HCT116 (cell line): ENCODE measurements at regions not wholly inside any gene's neighbourhood (a gene's known extent, or its start where the extent isn't known, plus 50 kb on each side); places are given as distances from the start of the nearest gene placed in this dataset.

Source experiments
- ATAC-seq: fragments of 200-7000 bp; cut with Tn5 transposase; 2 replicates; pipeline ENCODE4 v1.9.1; 2020; ENCODE audit warnings: mild to moderate bottlenecking, moderate library complexity
- BruUV-seq: library from RNA; stranded (reverse); fragments of 400-500 nt; replicated peaks from 2 replicates; lab custom pipeline; 2021; lab: Mats Ljungman, UMichigan
- CTCF ChIA-PET: fragments of 300-600 bp; sonication (Branson Sonifier 250); formaldehyde crosslinking; loops from one replicate; lab custom pipeline; 2021; ENCODE audit warnings: antibody characterized with exemption; lab: Charles Lee
- POLR2A ChIA-PET: fragments of 300-600, 350-600 bp; sonication (Branson Sonifier 250); formaldehyde crosslinking; loops from one replicate; lab custom pipeline; 2021; ENCODE audit warnings: antibody characterized with exemption; lab: Charles Lee
- RAD21 ChIA-PET, 2 experiments: fragments of 300-600 bp; sonication (Branson Sonifier 250); formaldehyde crosslinking; loops; one replicate each; lab custom pipeline; 2023; ENCODE audit warnings: low total read pairs in 2 of 2; ENCODE audit not compliant: uncharacterized antibody in 2 of 2, unreplicated experiment in 2 of 2, low non-redundant PET in 1 of 2; lab: Charles Lee
- DNase-seq: peaks from one replicate; pipeline ENCODE4 v3.0.0-alpha.2; 2010; ENCODE audit warnings: low read depth, low spot score
- H2AFZ ChIP-seq: fragments of 200-600 bp; shearing (Covaris generic), sonication (generic); 2 replicates; pipeline ENCODE4 v1.6.1; 2017; ENCODE audit warnings: low read depth, mixed run types, mixed read lengths, antibody characterized with exemption, low read length; ENCODE audit not compliant: poor library complexity, severe bottlenecking
- H3K27ac ChIP-seq: 2 replicates; pipeline ENCODE4 v1.5.1; 2012; ENCODE audit warnings: low read depth, low read length
- H3K27me3 ChIP-seq: fragments of 200-600 bp; sonication (generic); 2 replicates; pipeline ENCODE4 v1.6.1; 2016; ENCODE audit warnings: mixed run types, low read length, mixed read lengths; ENCODE audit not compliant: insufficient read depth
- H3K36me3 ChIP-seq, 2 experiments: fragments of 200-500 bp in 1 of 2; fragments of 200-600 bp in 1 of 2; sonication (Bioruptor generic) in 1 of 2; sonication (generic) in 1 of 2; 2 replicates each; pipeline versions ENCODE4 v1.5.1 to v1.6.1; 2014 to 2016; ENCODE audit warnings: low read length in 2 of 2, inconsistent platforms in 1 of 2, mixed read lengths in 1 of 2, mixed run types in 1 of 2; ENCODE audit not compliant: insufficient read depth in 2 of 2, control insufficient read depth in 1 of 2
- H3K4me1 ChIP-seq, 2 experiments: fragments of 200-600 bp in 1 of 2; sonication (generic) in 1 of 2; 2 replicates each; pipeline versions ENCODE4 v1.5.1 to v1.6.1; 2012 to 2017; ENCODE audit warnings: low read length in 2 of 2, inconsistent platforms in 1 of 2, mild to moderate bottlenecking in 1 of 2, mixed read lengths in 1 of 2, mixed run types in 1 of 2, moderate library complexity in 1 of 2; ENCODE audit not compliant: insufficient read depth in 2 of 2, control insufficient read depth in 1 of 2
- H3K4me2 ChIP-seq: fragments of 200-600 bp; sonication (generic); 2 replicates; pipeline ENCODE4 v1.6.1; 2017; ENCODE audit warnings: mixed run types, low read length, mixed read lengths
- H3K4me3 ChIP-seq, 2 experiments: fragments of 200-600 bp in 1 of 2; sonication (generic) in 1 of 2; replicated peaks in 1 of 2; 2 replicates each; pipeline ENCODE4 v1.5.1; 2011 to 2016; ENCODE audit warnings: low read length in 2 of 2, control low read depth in 1 of 2, low read depth in 1 of 2, mild to moderate bottlenecking in 1 of 2, mixed read lengths in 1 of 2, mixed run types in 1 of 2
- H3K79me2 ChIP-seq: fragments of 200-600 bp; sonication (generic); 2 replicates; pipeline ENCODE4 v1.6.1; 2017; ENCODE audit warnings: mild to moderate bottlenecking, mixed run types, low read length, moderate library complexity, mixed read lengths; ENCODE audit not compliant: insufficient read depth
- H3K9ac ChIP-seq: fragments of 200-600 bp; sonication (generic); 2 replicates; pipeline ENCODE4 v1.6.1; 2016; ENCODE audit warnings: low read length, mixed read lengths
- H3K9me2 ChIP-seq: fragments of 200-600 bp; sonication (generic), shearing (Covaris generic); 2 replicates; pipeline ENCODE4 v1.6.1; 2017; ENCODE audit warnings: mixed run types, mild to moderate bottlenecking, moderate library complexity; ENCODE audit not compliant: insufficient read depth
- H3K9me3 ChIP-seq, 2 experiments: fragments of 200-500 bp in 1 of 2; fragments of 200-600 bp in 1 of 2; sonication (Bioruptor generic) in 1 of 2; sonication (generic) in 1 of 2; 2 replicates each; pipeline ENCODE4 v1.6.1; 2014 to 2017; ENCODE audit warnings: low read length in 2 of 2, mixed read lengths in 2 of 2, inconsistent platforms in 1 of 2, low read depth in 1 of 2, mild to moderate bottlenecking in 1 of 2, mixed run types in 1 of 2, moderate library complexity in 1 of 2; ENCODE audit not compliant: control insufficient read depth in 1 of 2, insufficient read depth in 1 of 2
- H4K20me1 ChIP-seq: fragments of 200-600 bp; sonication (generic), shearing (Covaris generic); 2 replicates; pipeline ENCODE4 v1.6.1; 2017; ENCODE audit warnings: mixed run types, mild to moderate bottlenecking, moderate library complexity; ENCODE audit not compliant: insufficient read depth
- ATF3 ChIP-seq: IDR thresholded peaks from 2 replicates; pipeline ENCODE4 v1.6.1; 2012
- CEBPB ChIP-seq: IDR thresholded peaks from 2 replicates; pipeline ENCODE4 v1.6.1; 2012; ENCODE audit warnings: low read depth
- CTCF ChIP-seq, 3 experiments: fragments of 200-600 bp in 1 of 3; sonication (generic) in 1 of 3; IDR thresholded peaks in 2 of 3; conservative IDR thresholded peaks in 1 of 3; 2 replicates each; pipeline ENCODE4 v1.5.1; 2012 to 2017; ENCODE audit warnings: low read depth in 2 of 3, low read length in 2 of 3, antibody characterized with exemption in 1 of 3, borderline replicate concordance in 1 of 3, control low read depth in 1 of 3, mild to moderate bottlenecking in 1 of 3, mixed read lengths in 1 of 3, mixed run types in 1 of 3, moderate library complexity in 1 of 3; ENCODE audit not compliant: insufficient read depth in 1 of 3
- EGR1 ChIP-seq: IDR thresholded peaks from 2 replicates; pipeline ENCODE4 v1.6.1; 2012; ENCODE audit warnings: low read depth
- ELF1 ChIP-seq: IDR thresholded peaks from 2 replicates; pipeline ENCODE4 v1.6.1; 2012; ENCODE audit warnings: low read depth, borderline replicate concordance
- EZH2 ChIP-seq: fragments of 200-600 bp; sonication (generic); IDR thresholded peaks from 2 replicates; pipeline ENCODE4 v1.6.1; 2017; ENCODE audit warnings: antibody characterized with exemption, mixed run types
- EZH2phosphoT487 ChIP-seq: fragments of 200-600 bp; IDR thresholded peaks from 2 replicates; pipeline ENCODE4 v1.6.1; 2018; ENCODE audit warnings: antibody characterized with exemption, borderline replicate concordance
- FOSL1 ChIP-seq: IDR thresholded peaks from 2 replicates; pipeline ENCODE4 v1.6.1; 2012; ENCODE audit warnings: low read depth
- JUND ChIP-seq: IDR thresholded peaks from 2 replicates; pipeline ENCODE4 v1.6.1; 2012
- MAX ChIP-seq: IDR thresholded peaks from 2 replicates; pipeline ENCODE4 v1.6.1; 2012
- POLR2AphosphoS5 ChIP-seq: IDR thresholded peaks from 2 replicates; pipeline ENCODE4 v1.6.1; 2011; ENCODE audit warnings: mild to moderate bottlenecking, low read depth, low read length, moderate library complexity
- RAD21 ChIP-seq: IDR thresholded peaks from 2 replicates; pipeline ENCODE4 v1.6.1; 2012; ENCODE audit warnings: low read depth, mild to moderate bottlenecking
- REST ChIP-seq: IDR thresholded peaks from 2 replicates; pipeline ENCODE4 v1.6.1; 2012; ENCODE audit warnings: low read depth
- SP1 ChIP-seq: IDR thresholded peaks from 2 replicates; pipeline ENCODE4 v1.6.1; 2012; ENCODE audit warnings: low read depth
- TCF7L2 ChIP-seq: IDR thresholded peaks from 2 replicates; pipeline ENCODE4 v1.7.0; 2011; ENCODE audit warnings: borderline replicate concordance, inconsistent platforms; ENCODE audit not compliant: insufficient read depth, insufficient read length; ENCODE audit errors: extremely low read depth
- YY1 ChIP-seq: IDR thresholded peaks from 2 replicates; pipeline ENCODE4 v1.6.1; 2011; ENCODE audit warnings: low read length, low read depth, moderate library complexity, mild to moderate bottlenecking; ENCODE audit not compliant: insufficient replicate concordance; ENCODE audit errors: extremely low read depth
- ZBTB33 ChIP-seq: IDR thresholded peaks from 2 replicates; pipeline ENCODE4 v1.6.1; 2011; ENCODE audit warnings: mild to moderate bottlenecking, low read length, moderate library complexity; ENCODE audit not compliant: insufficient replicate concordance; ENCODE audit errors: extremely low read depth
- ZNF274 ChIP-seq: fragments of 200-500 bp; sonication (Bioruptor generic); IDR thresholded peaks from 2 replicates; pipeline ENCODE4 v1.6.1; 2014; ENCODE audit warnings: mild to moderate bottlenecking, low read depth, low read length, inconsistent platforms
- intact Hi-C: fragments of 100-400 bp; cut with micrococcal nuclease; formaldehyde crosslinking; loops from 2 replicates; pipeline ENCODE4 v1.10.0; 2022

GRCh38 chr1:104309673-104310072 lies 560.0 kb downstream of the AMY1C start:
- H3K27ac ChIP-seq: no peak overlapping the region
- H3K36me3 ChIP-seq: no peaks in the 10 kb centered on the region
- no peak for ATAC-seq
- no peak overlapping the region for H3K9ac ChIP-seq
- TF ChIP-seq ZBTB33 (no peak), MAX (no peak), SP1 (no peak), CEBPB (no peak), EZH2 (no peak), ELF1 (no peak), POLR2AphosphoS5 (no peak), ATF3 (no peak), JUND (no peak), TCF7L2 (no peak), ZNF274 (no peak), FOSL1 (no peak), EGR1 (no peak), REST (no peak), YY1 (no peak), RAD21 (no peak), CTCF (IDR thresholded peaks at IDR 0.05 in 2 of 3, conservative IDR thresholded peaks at IDR 0.05 in 1 of 3; ENCODE audit: borderline replicate concordance in 1 of 3, insufficient read depth in 1 of 3, low read depth in 2 of 3, low read length in 2 of 3) (no peak), EZH2phosphoT487 (no peak)
- intact Hi-C loops: no loop called here
- no TSS peak for BruUV-seq
- ChIA-PET POLR2A (no interaction called here), CTCF (no interaction called here), RAD21 (no interaction called here)
- H4K20me1 ChIP-seq: no peaks in the 10 kb centered on the region
- H3K27me3 ChIP-seq: no peaks in the 10 kb centered on the region
- peaks cover 10 to 18% of the 10 kb centered on the region in 2 experiments; a peak in 2 of 4 replicates for H3K9me3 ChIP-seq
- H3K4me3 ChIP-seq: no peak overlapping the region
- H3K79me2 ChIP-seq: no peaks in the 10 kb centered on the region
- DNase-seq: no peak
- H3K4me2 ChIP-seq: no peak overlapping the region
- no peaks in the 10 kb centered on the region for H3K4me1 ChIP-seq
- no peaks in the 10 kb centered on the region for H3K9me2 ChIP-seq
- no peak overlapping the region for H2AFZ ChIP-seq
